ENCODE measurements at regions not wholly inside any gene's neighbourhood (a gene's known extent, or its start where the extent isn't known, plus 50 kb on each side); places are given as distances from the start of the nearest gene placed in this dataset.

- 96% methylated on average over 4 of the region's 4 CpGs for WGBS, 2 experiments (ENCODE audit: insufficient coverage in 1 of 2, insufficient read length in 1 of 2)
- Histone ChIP-seq H3K27me3 (ENCODE audit: control insufficient read depth, insufficient read depth, low read length, poor library complexity, severe bottlenecking) (peaks cover 30% of the 10 kb centered on the region), H3K4me3 (ENCODE audit: low read length) (no peak overlapping the region), H3K9me3 (ENCODE audit: control insufficient read depth, low read length) (no peaks in the 10 kb centered on the region), H3K36me3 (ENCODE audit: control insufficient read depth, insufficient read depth, low read length) (no peaks in the 10 kb centered on the region), H3K27ac (ENCODE audit: low read depth, low read length) (no peak overlapping the region), H3K4me1 (ENCODE audit: control insufficient read depth, insufficient read depth, low read length) (no peaks in the 10 kb centered on the region), H3K9ac (ENCODE audit: extremely low read depth, low read length, poor library complexity, severe bottlenecking) (no peak overlapping the region)
- Mint-ChIP-seq H3K27ac (no peak overlapping the region), H3K36me3 (ENCODE audit: low read depth) (no peaks in the 10 kb centered on the region), H3K27me3 (ENCODE audit: insufficient read depth) (peaks cover 28% of the 10 kb centered on the region), H3K9me3 (no peaks in the 10 kb centered on the region), H3K4me1 (peaks cover 15% of the 10 kb centered on the region), H3K4me3 (no peak overlapping the region)
- no peak for TF ChIP-seq CTCF (conservative IDR thresholded peaks at IDR 0.05)
- no peak for DNase-seq
Measured at GRCh38 chr5:61734001-61734400, 401.9 kb downstream of the ZSWIM6 start.

- peaks cover 28% of the 10 kb centered on the region for H3K27me3 Mint-ChIP-seq (ENCODE audit: insufficient read depth)
- peaks cover 15% of the 10 kb centered on the region for H3K4me1 Mint-ChIP-seq
- no peak overlapping the region for H3K27ac ChIP-seq (ENCODE audit: low read depth, low read length)
- no peak overlapping the region for H3K4me3 ChIP-seq (ENCODE audit: low read length)
- H3K9me3 Mint-ChIP-seq = no peaks in the 10 kb centered on the region
- DNase-seq = no peak
- no peaks in the 10 kb centered on the region for H3K36me3 Mint-ChIP-seq (ENCODE audit: low read depth)
- H3K27me3 ChIP-seq (ENCODE audit: control insufficient read depth, insufficient read depth, low read length, poor library complexity, severe bottlenecking) = peaks cover 30% of the 10 kb centered on the region
- no peak overlapping the region for H3K27ac Mint-ChIP-seq
- TF ChIP-seq CTCF (conservative IDR thresholded peaks at IDR 0.05) = no peak
- no peak overlapping the region for H3K9ac ChIP-seq (ENCODE audit: extremely low read depth, low read length, poor library complexity, severe bottlenecking)
- WGBS, 2 experiments (ENCODE audit: insufficient coverage in 1 of 2, insufficient read length in 1 of 2) = 40% methylated on average over 2 of the region's 2 CpGs; no CpG with 5 or more reads in 1 of the 2 experiments
- H3K36me3 ChIP-seq (ENCODE audit: control insufficient read depth, insufficient read depth, low read length) = no peaks in the 10 kb centered on the region
- H3K9me3 ChIP-seq (ENCODE audit: control insufficient read depth, low read length) = no peaks in the 10 kb centered on the region
- H3K4me3 Mint-ChIP-seq = no peak overlapping the region
- no peaks in the 10 kb centered on the region for H3K4me1 ChIP-seq (ENCODE audit: control insufficient read depth, insufficient read depth, low read length)
Measured at GRCh38 chr5:61734966-61735365, 402.9 kb downstream of the ZSWIM6 start.

GRCh38 chr5:61735531-61735930 lies 403.5 kb downstream of the ZSWIM6 start:
- Mint-ChIP-seq H3K9me3 (no peaks in the 10 kb centered on the region), H3K27ac (no peak overlapping the region), H3K36me3 (ENCODE audit: low read depth) (no peaks in the 10 kb centered on the region), H3K27me3 (ENCODE audit: insufficient read depth) (peaks cover 23% of the 10 kb centered on the region), H3K4me1 (peaks cover 15% of the 10 kb centered on the region), H3K4me3 (no peak overlapping the region)
- H3K9me3 ChIP-seq (ENCODE audit: control insufficient read depth, low read length) = no peaks in the 10 kb centered on the region
- DNase-seq = no peak
- no peaks in the 10 kb centered on the region for H3K36me3 ChIP-seq (ENCODE audit: control insufficient read depth, insufficient read depth, low read length)
- H3K4me1 ChIP-seq (ENCODE audit: control insufficient read depth, insufficient read depth, low read length) = no peaks in the 10 kb centered on the region
- no peak overlapping the region for H3K4me3 ChIP-seq (ENCODE audit: low read length)
- WGBS, 2 experiments (ENCODE audit: insufficient coverage in 1 of 2, insufficient read length in 1 of 2) = 80 to 90% methylated on average over 2 of the region's 2 CpGs
- no peak overlapping the region for H3K9ac ChIP-seq (ENCODE audit: extremely low read depth, low read length, poor library complexity, severe bottlenecking)
- peaks cover 28% of the 10 kb centered on the region for H3K27me3 ChIP-seq (ENCODE audit: control insufficient read depth, insufficient read depth, low read length, poor library complexity, severe bottlenecking)
- peak overlapping the region; percentile 93 for H3K27ac ChIP-seq (ENCODE audit: low read depth, low read length)
- TF ChIP-seq CTCF (conservative IDR thresholded peaks at IDR 0.05) = no peak
